ENCODE measurements at regions not wholly inside any gene's neighbourhood (a gene's known extent, or its start where the extent isn't known, plus 50 kb on each side); places are given as distances from the start of the nearest gene placed in this dataset.

GRCh38 chr6:100944644-100945043 lies 63.5 kb upstream of the ASCC3 start:
- Histone ChIP-seq H3K79me2 (ENCODE audit: low read length) (no peaks in the 10 kb centered on the region), H3K36me3 (ENCODE audit: insufficient read depth, low read length) (no peaks in the 10 kb centered on the region), H2AFZ (ENCODE audit: low read length) (no peak overlapping the region), H3K4me2 (ENCODE audit: low read depth, low read length, poor library complexity, severe bottlenecking) (no peak overlapping the region), H3K4me3 (ENCODE audit: low read length) (no peak overlapping the region), H3K9ac (ENCODE audit: low read length) (no peak overlapping the region), H3K27ac (ENCODE audit: low read length) (no peak overlapping the region), H3K9me3 (ENCODE audit: low read length) (no peaks in the 10 kb centered on the region), H4K20me1 (ENCODE audit: insufficient read depth, low read depth, low read length) (no peaks in the 10 kb centered on the region), H3K27me3 (ENCODE audit: low read length) (no peaks in the 10 kb centered on the region), H3K4me1 (ENCODE audit: low read length) (no peaks in the 10 kb centered on the region), H3K9me2 (replicated peaks; ENCODE audit: insufficient read depth, low read length) (no peaks in the 10 kb centered on the region)
- no peak for DNase-seq

- H3K4me2 ChIP-seq (ENCODE audit: low read depth, low read length, poor library complexity, severe bottlenecking), result no peak overlapping the region
- H3K4me3 ChIP-seq (ENCODE audit: low read length), result no peak overlapping the region
- no peak overlapping the region for H3K27ac ChIP-seq (ENCODE audit: low read length)
- no peaks in the 10 kb centered on the region for H3K36me3 ChIP-seq (ENCODE audit: insufficient read depth, low read length)
- H3K9ac ChIP-seq (ENCODE audit: low read length), result no peak overlapping the region
- no peaks in the 10 kb centered on the region for H4K20me1 ChIP-seq (ENCODE audit: insufficient read depth, low read depth, low read length)
- DNase-seq, result no peak
- H3K9me3 ChIP-seq (ENCODE audit: low read length), result no peaks in the 10 kb centered on the region
- H2AFZ ChIP-seq (ENCODE audit: low read length), result no peak overlapping the region
- H3K79me2 ChIP-seq (ENCODE audit: low read length), result no peaks in the 10 kb centered on the region
- no peaks in the 10 kb centered on the region for H3K4me1 ChIP-seq (ENCODE audit: low read length)
- no peaks in the 10 kb centered on the region for H3K9me2 ChIP-seq (replicated peaks; ENCODE audit: insufficient read depth, low read length)
- no peaks in the 10 kb centered on the region for H3K27me3 ChIP-seq (ENCODE audit: low read length)
Observed at GRCh38 chr6:100946021-100946540, 65.0 kb upstream of the ASCC3 start.

- H3K9ac ChIP-seq (ENCODE audit: low read length), result no peak overlapping the region
- no peak overlapping the region for H3K4me3 ChIP-seq (ENCODE audit: low read length)
- no peaks in the 10 kb centered on the region for H3K79me2 ChIP-seq (ENCODE audit: low read length)
- no peaks in the 10 kb centered on the region for H4K20me1 ChIP-seq (ENCODE audit: insufficient read depth, low read depth, low read length)
- H3K9me2 ChIP-seq (replicated peaks; ENCODE audit: insufficient read depth, low read length), result no peaks in the 10 kb centered on the region
- no peaks in the 10 kb centered on the region for H3K27me3 ChIP-seq (ENCODE audit: low read length)
- no peak for DNase-seq
- no peaks in the 10 kb centered on the region for H3K4me1 ChIP-seq (ENCODE audit: low read length)
- H3K27ac ChIP-seq (ENCODE audit: low read length), result no peak overlapping the region
- no peaks in the 10 kb centered on the region for H3K9me3 ChIP-seq (ENCODE audit: low read length)
- H3K4me2 ChIP-seq (ENCODE audit: low read depth, low read length, poor library complexity, severe bottlenecking), result no peak overlapping the region
- no peak overlapping the region for H2AFZ ChIP-seq (ENCODE audit: low read length)
- H3K36me3 ChIP-seq (ENCODE audit: insufficient read depth, low read length), result no peaks in the 10 kb centered on the region
Observed at GRCh38 chr6:100946711-100947110, 65.6 kb upstream of the ASCC3 start.

GRCh38 chr6:100948381-100949133 lies 67.4 kb upstream of the ASCC3 start:
- Histone ChIP-seq H3K4me2 (ENCODE audit: low read depth, low read length, poor library complexity, severe bottlenecking) (no peak overlapping the region), H3K36me3 (ENCODE audit: insufficient read depth, low read length) (no peaks in the 10 kb centered on the region), H3K9ac (ENCODE audit: low read length) (no peak overlapping the region), H3K9me3 (ENCODE audit: low read length) (no peaks in the 10 kb centered on the region), H3K9me2 (replicated peaks; ENCODE audit: insufficient read depth, low read length) (no peaks in the 10 kb centered on the region), H3K4me1 (ENCODE audit: low read length) (no peaks in the 10 kb centered on the region), H3K79me2 (ENCODE audit: low read length) (no peaks in the 10 kb centered on the region), H4K20me1 (ENCODE audit: insufficient read depth, low read depth, low read length) (no peaks in the 10 kb centered on the region), H3K27me3 (ENCODE audit: low read length) (no peaks in the 10 kb centered on the region), H2AFZ (ENCODE audit: low read length) (no peak overlapping the region), H3K4me3 (ENCODE audit: low read length) (no peak overlapping the region), H3K27ac (ENCODE audit: low read length) (no peak overlapping the region)
- no peak for DNase-seq

- Histone ChIP-seq H3K9ac (ENCODE audit: low read length) (no peak overlapping the region), H2AFZ (ENCODE audit: low read length) (no peak overlapping the region), H3K36me3 (ENCODE audit: insufficient read depth, low read length) (no peaks in the 10 kb centered on the region), H3K27me3 (ENCODE audit: low read length) (no peaks in the 10 kb centered on the region), H4K20me1 (ENCODE audit: insufficient read depth, low read depth, low read length) (no peaks in the 10 kb centered on the region), H3K4me2 (ENCODE audit: low read depth, low read length, poor library complexity, severe bottlenecking) (no peak overlapping the region), H3K9me2 (replicated peaks; ENCODE audit: insufficient read depth, low read length) (no peaks in the 10 kb centered on the region), H3K79me2 (ENCODE audit: low read length) (no peaks in the 10 kb centered on the region), H3K4me3 (ENCODE audit: low read length) (no peak overlapping the region), H3K9me3 (ENCODE audit: low read length) (no peaks in the 10 kb centered on the region), H3K27ac (ENCODE audit: low read length) (no peak overlapping the region), H3K4me1 (ENCODE audit: low read length) (no peaks in the 10 kb centered on the region)
- DNase-seq, result peak; percentile 4
Observed at GRCh38 chr6:100952006-100952405, 70.9 kb upstream of the ASCC3 start.

GRCh38 chr6:100959280-100959679 lies 78.2 kb upstream of the ASCC3 start:
- Histone ChIP-seq H3K36me3 (ENCODE audit: insufficient read depth, low read length) (no peaks in the 10 kb centered on the region), H3K27ac (ENCODE audit: low read length) (no peak overlapping the region), H3K4me2 (ENCODE audit: low read depth, low read length, poor library complexity, severe bottlenecking) (no peak overlapping the region), H4K20me1 (ENCODE audit: insufficient read depth, low read depth, low read length) (no peaks in the 10 kb centered on the region), H3K27me3 (ENCODE audit: low read length) (no peaks in the 10 kb centered on the region), H3K79me2 (ENCODE audit: low read length) (no peaks in the 10 kb centered on the region), H3K4me1 (ENCODE audit: low read length) (no peaks in the 10 kb centered on the region), H3K9me3 (ENCODE audit: low read length) (no peaks in the 10 kb centered on the region), H3K9me2 (replicated peaks; ENCODE audit: insufficient read depth, low read length) (no peaks in the 10 kb centered on the region), H2AFZ (ENCODE audit: low read length) (no peak overlapping the region), H3K9ac (ENCODE audit: low read length) (no peak overlapping the region), H3K4me3 (ENCODE audit: low read length) (no peak overlapping the region)
- no peak for DNase-seq

- no peaks in the 10 kb centered on the region for H4K20me1 ChIP-seq (ENCODE audit: insufficient read depth, low read depth, low read length)
- no peaks in the 10 kb centered on the region for H3K36me3 ChIP-seq (ENCODE audit: insufficient read depth, low read length)
- no peaks in the 10 kb centered on the region for H3K27me3 ChIP-seq (ENCODE audit: low read length)
- H2AFZ ChIP-seq (ENCODE audit: low read length), result no peak overlapping the region
- H3K27ac ChIP-seq (ENCODE audit: low read length), result no peak overlapping the region
- no peaks in the 10 kb centered on the region for H3K79me2 ChIP-seq (ENCODE audit: low read length)
- no peak for DNase-seq
- no peak overlapping the region for H3K4me2 ChIP-seq (ENCODE audit: low read depth, low read length, poor library complexity, severe bottlenecking)
- no peak overlapping the region for H3K4me3 ChIP-seq (ENCODE audit: low read length)
- no peak overlapping the region for H3K9ac ChIP-seq (ENCODE audit: low read length)
- no peaks in the 10 kb centered on the region for H3K9me3 ChIP-seq (ENCODE audit: low read length)
- no peaks in the 10 kb centered on the region; the same call in 1 of the 2 replicates for H3K9me2 ChIP-seq (replicated peaks; ENCODE audit: insufficient read depth, low read length)
- H3K4me1 ChIP-seq (ENCODE audit: low read length), result no peaks in the 10 kb centered on the region
Observed at GRCh38 chr6:100962466-100962865, 81.3 kb upstream of the ASCC3 start.

- Histone ChIP-seq H3K36me3 (ENCODE audit: insufficient read depth, low read length) (no peaks in the 10 kb centered on the region), H3K27ac (ENCODE audit: low read length) (no peak overlapping the region), H3K9me2 (replicated peaks; ENCODE audit: insufficient read depth, low read length) (no peaks in the 10 kb centered on the region; the same call in 1 of the 2 replicates), H3K4me1 (ENCODE audit: low read length) (no peaks in the 10 kb centered on the region), H3K9me3 (ENCODE audit: low read length) (no peaks in the 10 kb centered on the region), H3K4me2 (ENCODE audit: low read depth, low read length, poor library complexity, severe bottlenecking) (no peak overlapping the region), H3K4me3 (ENCODE audit: low read length) (no peak overlapping the region), H3K27me3 (ENCODE audit: low read length) (no peaks in the 10 kb centered on the region), H3K79me2 (ENCODE audit: low read length) (no peaks in the 10 kb centered on the region), H4K20me1 (ENCODE audit: insufficient read depth, low read depth, low read length) (no peaks in the 10 kb centered on the region), H2AFZ (ENCODE audit: low read length) (no peak overlapping the region), H3K9ac (ENCODE audit: low read length) (no peak overlapping the region)
- DNase-seq, result no peak
Observed at GRCh38 chr6:100965067-100965466, 83.9 kb upstream of the ASCC3 start.

Data from Karpas-422 (cell line).